ENCODE measurements at regions not wholly inside any gene's neighbourhood (a gene's known extent, or its start where the extent isn't known, plus 50 kb on each side); places are given as distances from the start of the nearest gene placed in this dataset.
"Not testable (repeated sequence)": the region's sequence is repeated elsewhere in the genome, so short reads cannot be mapped to it uniquely, and the experiment has no call there.

DNA sequence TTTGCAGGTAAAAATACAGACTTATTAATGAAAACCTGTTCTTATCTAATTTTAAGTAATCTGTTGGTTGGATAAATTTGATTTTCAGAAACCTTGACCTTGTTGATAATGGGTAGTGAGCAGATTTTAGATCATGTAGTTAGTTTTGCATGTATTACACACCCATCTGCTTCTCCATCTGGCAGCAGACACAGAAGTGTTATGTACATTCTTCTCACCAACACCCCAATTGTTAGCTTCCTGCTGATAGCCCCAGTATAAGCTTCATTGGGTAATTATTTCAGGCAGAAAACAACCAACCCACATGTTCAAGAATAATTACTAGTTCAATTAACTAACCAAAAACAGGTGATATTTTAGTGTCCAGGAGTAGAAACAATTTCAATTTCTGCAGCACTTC, 1740.5 kb upstream of the AGA start:
- intact Hi-C loops (cut with micrococcal nuclease) = no loop called here

DNA sequence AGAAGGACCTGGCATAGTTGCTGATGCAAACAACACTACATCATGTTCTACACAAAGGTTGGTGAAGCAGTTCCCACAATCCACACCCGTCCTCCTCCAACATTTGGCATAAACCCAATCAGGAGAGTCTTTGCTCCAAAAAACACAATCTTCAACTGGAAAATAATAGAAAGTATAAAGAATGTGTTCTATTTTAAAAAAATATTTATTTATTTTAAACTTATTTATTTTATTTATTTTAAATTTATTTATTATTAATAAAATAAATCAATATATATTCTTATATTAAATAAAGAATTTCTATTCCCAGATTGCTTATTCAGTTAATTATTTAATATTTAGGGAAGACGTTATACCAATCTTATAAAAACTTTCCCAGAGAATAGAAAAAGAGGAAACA, 1753.7 kb upstream of the AGA start:
- intact Hi-C loops (cut with micrococcal nuclease) = no loop called here

DNA sequence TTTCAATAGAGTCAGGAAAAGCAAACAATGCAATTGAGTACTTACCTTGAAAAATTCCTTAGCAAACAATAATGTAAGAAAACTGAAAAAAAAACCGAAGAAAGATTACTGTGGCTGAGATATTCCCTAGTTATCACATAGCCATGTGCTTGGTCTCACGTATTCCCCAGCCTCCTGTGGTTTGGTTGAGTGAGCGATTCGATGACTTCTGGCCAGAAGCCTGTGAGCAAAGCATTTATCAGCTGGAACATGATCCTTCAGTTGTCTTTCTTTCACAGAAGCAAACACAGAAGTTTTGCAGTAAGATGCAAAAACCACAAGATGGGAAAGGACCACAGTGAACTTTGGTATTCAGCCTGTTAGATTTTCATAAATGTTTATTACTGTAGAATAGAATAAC, 1754.3 kb upstream of the AGA start:
- intact Hi-C loops (cut with micrococcal nuclease) = no loop called here

DNA sequence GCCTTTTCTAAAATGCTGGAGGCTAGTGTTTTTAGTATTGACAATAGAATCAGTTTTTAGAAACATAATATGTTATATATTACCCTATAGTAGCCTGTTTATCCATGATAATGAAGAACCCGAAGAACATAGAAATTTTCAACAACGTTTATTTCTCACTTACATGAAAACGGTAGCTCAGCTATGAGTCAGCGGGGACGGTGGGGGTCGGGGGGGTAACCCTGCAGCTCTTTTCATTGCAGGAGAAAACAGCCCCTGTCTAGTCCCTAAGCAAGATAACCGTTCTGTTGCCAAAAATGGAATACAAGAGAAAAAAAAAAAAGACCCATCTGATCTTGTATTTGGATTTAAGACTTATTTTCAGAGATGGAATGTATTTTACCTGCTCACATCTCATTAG, 1758.4 kb upstream of the AGA start:
- intact Hi-C loops (cut with micrococcal nuclease) = no loop called here

DNA sequence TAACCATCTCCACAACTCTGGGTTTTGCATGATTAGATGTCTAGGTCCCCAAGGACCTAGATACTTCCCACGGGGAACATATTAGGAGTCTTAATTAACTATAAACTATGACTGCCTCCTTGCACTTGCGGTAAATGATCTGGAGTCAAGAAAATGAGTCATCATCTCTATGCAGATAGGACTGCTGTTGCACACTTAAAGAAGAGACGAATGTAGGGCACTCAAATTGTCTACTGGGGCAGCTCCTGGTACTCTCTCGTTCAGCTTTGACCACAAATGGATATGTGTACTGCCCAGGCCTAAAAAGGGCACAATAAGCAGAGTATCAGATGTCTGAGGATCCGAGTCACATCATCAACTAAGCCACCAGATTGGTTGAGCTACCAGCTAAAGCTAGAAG, 1783.4 kb upstream of the AGA start:
- intact Hi-C loops (cut with micrococcal nuclease) = no loop called here

DNA sequence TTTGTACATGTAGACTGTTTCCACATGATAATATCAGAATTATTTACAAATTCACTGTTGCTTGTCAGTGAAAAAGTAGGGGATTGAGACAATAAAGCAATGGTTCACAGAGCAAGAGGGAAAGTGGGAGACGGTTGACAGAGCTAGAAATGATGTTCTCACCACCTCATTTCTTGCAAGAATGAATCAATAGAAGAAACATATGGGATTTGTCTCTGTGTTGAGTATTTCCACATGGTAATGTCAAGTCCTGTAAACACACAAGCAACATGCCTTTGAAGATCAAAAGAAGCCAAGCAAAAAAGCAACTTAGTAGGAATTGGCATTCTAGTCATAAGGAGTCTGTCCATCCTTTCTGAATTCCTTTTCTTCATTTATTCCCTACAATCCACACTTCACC, 1806.6 kb upstream of the AGA start:
- intact Hi-C loops (cut with micrococcal nuclease) = no loop called here

DNA sequence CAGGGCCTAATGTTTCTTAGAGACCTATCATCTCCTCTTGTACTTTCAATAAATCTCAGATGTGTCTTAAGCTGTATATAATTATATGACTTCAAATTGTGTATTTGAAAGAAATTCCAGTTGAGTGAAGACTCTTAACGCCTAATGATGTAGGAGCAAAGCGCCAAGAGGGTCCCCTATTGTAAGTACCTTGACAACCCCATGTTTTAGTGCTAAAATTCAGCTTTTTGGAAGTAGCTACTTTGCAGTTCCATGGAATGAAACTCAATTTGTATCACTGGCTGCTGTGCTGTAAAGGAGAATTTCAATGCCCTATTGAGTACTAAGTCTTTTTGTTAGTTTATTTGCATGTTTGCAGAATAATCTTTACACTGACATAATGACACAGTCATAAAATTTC, 1826.6 kb upstream of the AGA start:
- intact Hi-C loops (cut with micrococcal nuclease) = no loop called here

DNA sequence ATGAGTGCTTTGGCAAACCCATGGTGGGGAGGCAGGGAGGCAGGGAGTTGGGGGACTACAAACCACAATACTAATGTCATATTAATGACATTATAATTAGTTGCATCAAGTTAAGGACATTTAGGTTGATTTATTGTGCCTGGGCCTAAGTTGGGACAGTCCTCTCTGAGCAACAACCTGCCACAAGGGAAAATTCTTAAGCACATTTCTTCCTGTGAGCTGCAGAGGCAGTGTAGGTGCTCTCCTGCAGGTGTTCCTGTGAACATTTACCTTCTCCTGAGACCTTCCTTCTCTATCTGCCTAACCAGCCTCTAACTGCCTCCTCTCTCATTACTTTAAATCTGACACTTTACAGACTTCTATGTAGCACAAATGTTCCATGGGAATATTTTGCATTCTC, 1830.0 kb upstream of the AGA start:
- intact Hi-C loops (cut with micrococcal nuclease) = no loop called here

DNA sequence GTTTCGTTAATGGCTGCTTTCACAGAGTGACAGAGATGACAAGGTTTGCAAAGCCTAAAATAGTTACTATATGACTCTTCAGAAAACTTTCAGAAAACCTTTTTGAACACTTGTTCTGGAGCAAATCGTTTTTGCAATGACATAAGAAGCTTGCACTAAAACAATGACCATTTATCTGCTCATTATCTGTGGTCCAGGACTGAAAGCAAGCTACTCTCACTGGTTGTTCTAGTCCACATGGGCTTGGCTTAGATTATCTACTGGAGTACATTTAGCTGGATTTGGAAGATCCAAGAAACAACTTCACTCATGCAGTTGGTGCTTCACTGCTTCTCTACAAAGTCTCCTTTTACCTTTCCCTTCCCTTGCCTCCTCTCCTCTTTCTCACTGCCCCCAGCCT, 1836.4 kb upstream of the AGA start:
- intact Hi-C loops (cut with micrococcal nuclease) = no loop called here

DNA sequence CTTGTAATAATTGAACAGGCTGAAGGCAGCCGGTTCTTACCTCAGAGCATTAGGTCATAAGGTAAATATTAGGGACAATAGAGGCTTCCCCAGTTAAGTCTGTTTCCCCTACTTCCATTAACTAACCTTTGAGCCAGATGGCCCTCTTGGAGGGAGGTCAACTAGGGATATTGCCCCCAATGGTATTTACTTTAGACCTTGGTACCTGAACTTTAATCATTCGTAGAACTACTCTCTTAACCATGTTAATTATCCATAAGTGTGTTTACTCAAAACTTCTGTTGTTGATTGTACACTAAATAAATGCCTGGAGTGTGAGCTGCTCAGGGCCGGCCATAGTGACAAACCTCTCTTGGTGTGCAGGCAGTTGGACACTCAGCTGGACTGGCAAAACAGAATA, 1843.5 kb upstream of the AGA start:
- intact Hi-C loops (cut with micrococcal nuclease) = no loop called here

DNA sequence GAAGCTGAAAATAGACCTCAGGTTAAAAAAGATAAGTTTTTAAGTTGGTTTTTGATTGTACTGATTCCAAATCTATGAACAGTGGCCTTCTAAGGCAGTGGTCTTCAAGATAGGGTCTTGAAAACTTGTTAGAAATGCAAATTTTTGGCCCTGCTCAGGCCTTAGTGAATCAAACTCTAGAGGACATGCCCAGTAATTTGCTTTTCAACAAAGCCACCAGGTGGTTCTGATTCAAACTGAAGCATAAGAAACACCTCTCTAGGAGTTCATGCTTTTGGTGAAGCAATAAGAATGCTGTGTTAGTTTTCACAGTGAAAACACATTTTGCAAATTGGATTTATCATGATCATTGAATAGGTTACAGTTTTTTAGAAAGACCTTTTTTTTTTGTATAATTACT, 1849.4 kb upstream of the AGA start:
- intact Hi-C loops (cut with micrococcal nuclease) = no loop called here

DNA sequence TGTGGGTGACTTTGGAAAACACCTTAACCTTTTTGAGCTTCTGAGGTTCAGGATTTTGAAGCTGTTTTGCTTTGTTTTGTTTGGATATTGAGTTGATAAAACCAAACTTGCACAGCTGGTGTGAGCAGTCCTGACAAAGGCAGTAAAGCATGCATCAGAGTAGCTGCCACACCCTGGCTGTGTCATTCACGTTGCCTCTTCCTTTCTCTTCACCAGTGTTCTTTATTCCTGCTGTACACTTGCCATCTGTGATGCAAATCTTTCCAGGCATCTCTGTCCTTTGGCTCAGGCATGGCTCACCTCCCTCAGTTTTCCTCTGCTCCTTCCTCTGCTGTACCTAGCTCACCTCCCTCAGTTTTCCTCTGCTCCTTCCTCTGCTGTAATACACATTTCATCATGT, 1850.2 kb upstream of the AGA start:
- intact Hi-C loops (cut with micrococcal nuclease) = no loop called here

DNA sequence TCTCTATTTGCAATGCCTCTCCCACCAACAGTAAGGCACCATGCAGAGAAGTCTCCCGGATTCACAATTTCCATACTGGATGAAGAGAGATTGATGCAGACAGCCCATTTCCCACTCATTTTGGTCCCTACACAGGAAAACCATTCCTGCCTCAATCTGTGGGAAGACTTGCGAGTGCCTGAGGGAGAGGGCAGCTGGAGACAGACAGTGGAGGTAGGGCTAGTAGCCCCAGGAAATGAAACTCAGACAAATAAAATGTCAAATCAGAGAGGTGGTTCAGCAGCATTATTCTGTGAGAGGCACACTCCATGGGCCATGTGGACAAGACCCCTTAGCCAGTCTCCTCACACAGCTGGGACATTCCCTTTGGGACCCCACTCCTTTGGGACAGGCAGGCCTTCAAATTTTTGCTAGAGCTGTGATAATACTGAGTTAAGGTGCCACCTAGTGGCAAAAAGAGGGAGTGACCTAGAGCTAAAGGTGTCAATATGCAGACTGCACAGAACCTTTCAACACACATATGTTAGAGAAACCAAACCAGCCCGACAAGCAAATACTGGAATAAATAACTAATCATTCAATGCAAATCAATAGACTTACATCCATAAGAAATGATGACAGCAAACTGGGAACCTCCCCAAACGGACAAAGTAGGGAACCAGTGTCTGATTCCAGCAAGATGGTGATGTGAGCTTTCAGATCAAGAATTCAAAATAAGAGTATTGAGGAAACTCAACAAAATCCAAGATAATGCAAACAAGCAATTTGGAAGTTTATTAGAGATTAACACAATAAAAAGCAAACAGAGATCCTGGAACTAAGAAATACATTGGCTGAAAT, 1865.3 kb upstream of the AGA start:
- intact Hi-C loops (cut with micrococcal nuclease) = no loop called here

DNA sequence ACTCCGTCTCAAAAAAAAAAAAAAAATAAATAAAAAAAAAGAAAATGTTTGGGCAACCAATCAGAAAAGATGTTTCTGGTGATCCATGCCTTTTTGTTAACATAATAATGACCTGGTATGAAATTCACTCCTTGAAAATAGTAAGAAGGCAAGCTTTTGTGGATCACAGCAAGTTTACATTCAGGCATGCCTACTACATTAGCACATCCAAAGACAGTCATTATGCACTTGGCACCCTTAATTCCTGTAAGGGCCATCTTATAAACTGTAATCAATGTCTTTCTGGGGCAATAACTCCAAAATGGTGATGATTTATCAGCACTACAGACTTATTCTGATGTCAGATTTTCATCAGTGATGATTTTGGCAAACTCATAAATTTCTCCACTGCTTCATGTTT, 1871.6 kb upstream of the AGA start:
- intact Hi-C loops (cut with micrococcal nuclease) = no loop called here

DNA sequence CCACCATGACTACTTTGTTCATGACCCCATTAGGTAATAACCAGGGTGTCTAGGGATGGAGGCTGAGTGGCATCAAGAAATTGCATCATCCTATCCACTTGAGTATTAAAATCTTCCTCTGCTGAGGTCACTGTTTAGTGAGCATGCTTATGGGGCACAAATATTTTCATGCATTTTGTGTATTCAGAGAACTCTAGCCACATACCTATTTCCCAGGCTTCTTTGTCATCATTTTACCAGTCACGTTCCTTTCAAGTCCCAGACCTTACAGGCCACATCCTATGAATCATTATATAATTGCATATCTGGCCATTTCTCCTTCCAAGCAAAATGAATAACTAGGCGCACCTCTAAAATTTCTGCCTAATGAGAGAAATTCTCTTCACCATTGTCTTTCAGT, 1882.9 kb upstream of the AGA start:
- intact Hi-C loops (cut with micrococcal nuclease) = no loop called here

DNA sequence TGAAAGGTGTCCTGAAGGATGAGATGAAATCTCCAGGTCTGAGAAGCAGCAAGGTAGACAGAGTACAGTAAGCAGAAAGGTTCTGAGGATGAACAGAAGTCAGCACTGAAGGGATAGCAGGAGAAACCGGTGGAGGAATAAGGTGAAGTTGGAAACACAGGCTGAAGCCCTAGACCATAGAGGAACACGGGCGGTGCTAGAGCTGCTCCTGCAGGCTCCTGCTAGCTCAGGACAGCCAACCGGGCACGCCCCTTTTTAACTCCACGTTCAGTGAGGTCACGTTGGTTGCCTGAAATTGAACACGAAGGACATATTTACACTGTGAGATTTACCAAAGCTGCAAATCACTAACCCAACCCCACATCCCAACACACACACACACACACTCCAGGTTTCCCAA, 1886.4 kb upstream of the AGA start:
- intact Hi-C loops (cut with micrococcal nuclease) = no loop called here

DNA sequence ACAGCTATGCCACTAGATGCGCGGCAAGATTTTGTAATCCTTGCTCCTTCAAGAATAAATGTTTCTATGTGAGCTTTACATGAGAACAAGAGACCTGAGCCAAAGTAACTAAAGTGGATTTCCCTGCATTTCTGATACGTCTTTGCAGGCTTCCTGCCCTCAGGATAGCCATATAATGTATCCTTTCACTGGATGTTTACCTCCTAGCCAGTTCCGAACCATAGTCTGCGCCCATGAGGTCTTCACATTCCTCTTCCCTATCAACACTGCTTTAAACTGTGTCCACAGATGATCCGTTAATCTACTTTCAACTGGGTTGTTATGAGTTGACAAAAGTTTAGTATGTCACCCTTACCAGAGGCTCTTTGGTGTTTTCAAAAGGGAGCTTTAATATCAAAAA, 1889.1 kb upstream of the AGA start:
- intact Hi-C loops (cut with micrococcal nuclease) = no loop called here

DNA sequence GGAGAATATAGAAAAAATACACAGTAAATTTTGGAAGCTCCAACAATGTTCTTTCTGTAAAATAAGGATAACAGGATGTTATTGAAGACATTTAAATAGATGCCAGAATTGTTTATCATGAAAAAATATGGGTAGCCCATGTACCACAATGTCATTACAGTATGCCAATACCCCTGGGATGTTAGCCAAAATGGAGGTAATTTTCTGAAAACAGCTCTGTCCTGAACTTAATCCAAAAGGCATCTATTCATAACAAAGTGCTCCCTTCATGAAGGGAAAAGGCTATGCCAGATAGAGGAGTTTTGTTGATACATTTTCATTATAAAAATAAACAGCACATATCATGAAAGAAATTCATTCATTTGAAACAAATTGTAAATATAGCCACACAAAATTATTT, 1902.6 kb upstream of the AGA start:
- intact Hi-C loops (cut with micrococcal nuclease) = no loop called here

DNA sequence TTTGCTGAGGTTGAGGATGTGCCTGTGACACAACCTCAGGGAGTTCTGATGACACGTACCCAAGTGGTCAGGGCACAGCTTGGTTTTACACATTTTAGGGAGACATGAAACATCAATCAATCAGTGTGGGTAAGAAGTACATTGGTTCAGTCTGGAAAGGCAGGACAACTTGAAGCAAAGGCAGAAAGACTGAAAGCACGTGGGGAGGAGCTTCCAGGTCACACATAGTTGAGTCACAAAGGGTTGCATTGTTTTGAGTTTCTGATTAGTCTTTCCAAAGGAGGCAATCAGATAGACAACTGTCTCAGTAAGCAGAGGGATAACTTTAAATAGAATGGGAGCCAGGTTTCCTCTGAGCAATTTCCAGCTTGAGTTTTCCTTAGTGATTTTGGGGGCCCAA, 1910.0 kb upstream of the AGA start:
- intact Hi-C loops (cut with micrococcal nuclease) = no loop called here

DNA sequence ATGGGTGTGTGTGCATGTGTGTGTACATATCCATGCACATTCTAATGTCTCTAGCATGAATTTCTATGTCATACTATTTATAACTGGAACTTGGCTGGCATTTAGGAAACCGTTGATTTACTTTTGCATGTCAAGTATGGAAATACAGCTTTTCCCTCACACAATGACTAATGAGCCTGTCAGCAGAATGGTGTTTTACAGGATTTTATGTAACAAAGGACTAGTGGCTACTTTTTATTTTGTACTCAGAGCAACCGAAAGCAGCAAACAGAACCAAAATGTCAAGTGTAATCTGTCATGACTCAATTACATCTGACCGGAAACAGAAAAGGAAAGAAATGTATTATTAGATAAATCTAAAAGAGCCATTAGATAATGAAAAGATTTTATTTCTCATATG, 1911.5 kb upstream of the AGA start:
- intact Hi-C loops (cut with micrococcal nuclease) = no loop called here

DNA sequence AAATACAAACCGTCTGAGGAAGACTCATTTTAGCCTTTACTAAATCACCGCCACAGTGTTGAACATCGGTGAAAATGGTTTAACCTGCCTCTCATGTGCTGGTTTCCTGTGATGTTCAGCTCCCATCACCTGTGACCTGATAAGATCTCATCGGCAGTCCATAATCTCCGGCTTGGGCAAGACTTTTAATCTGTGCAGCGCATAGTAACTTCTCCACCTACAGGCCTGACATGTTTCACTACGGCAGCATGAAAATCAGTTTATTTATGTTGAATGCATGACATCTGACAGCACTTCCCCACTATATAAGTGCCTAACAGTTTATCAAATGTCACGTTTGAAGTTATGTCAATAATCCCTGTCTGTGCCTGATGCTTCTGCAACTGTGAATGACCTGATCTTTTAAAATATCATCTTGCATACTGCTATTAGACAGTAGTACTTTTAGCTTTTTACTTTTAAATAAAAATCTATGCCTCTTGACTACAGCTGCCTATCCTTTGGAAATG, 1919.8 kb upstream of the AGA start:
- intact Hi-C loops (cut with micrococcal nuclease) = no loop called here

DNA sequence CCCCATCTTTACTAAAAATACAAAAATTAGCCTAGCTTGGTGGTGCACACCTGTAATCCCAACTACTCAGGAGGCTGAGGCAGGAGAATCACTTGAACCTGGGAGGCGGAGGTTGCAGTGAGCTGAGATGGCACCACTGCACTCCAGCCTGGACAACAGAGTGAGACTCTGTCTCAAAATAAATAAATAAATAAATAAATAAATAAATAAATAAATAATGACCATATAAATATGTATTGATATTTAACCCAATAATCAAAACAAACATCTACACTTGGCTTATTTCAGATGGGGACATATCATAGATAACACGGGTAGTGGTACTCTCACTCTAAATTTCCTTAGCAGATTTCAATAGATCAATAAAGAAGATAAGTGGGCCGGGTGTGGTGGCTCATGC, 1923.7 kb upstream of the AGA start:
- intact Hi-C loops (cut with micrococcal nuclease) = not testable (repeated sequence)

DNA sequence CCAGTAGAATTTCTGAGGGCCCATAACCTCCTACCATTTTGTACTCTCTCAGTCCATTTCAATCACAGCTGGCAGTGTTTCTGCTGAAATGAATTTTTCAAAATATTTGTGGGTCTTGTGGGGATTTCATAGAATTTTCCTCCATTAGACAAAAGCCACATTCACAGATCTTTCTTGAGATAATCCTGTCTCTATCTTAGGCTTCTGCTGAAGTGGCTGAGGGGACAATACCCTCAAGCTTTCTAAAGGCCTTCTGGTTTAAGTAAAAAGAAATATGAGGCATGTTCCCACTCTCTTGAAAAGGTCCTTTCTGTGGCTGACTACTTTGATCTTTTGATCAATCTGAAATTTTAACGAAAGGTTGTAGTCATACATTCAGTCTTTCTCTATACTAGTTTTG, 1930.0 kb upstream of the AGA start:
- intact Hi-C loops (cut with micrococcal nuclease) = no loop called here

DNA sequence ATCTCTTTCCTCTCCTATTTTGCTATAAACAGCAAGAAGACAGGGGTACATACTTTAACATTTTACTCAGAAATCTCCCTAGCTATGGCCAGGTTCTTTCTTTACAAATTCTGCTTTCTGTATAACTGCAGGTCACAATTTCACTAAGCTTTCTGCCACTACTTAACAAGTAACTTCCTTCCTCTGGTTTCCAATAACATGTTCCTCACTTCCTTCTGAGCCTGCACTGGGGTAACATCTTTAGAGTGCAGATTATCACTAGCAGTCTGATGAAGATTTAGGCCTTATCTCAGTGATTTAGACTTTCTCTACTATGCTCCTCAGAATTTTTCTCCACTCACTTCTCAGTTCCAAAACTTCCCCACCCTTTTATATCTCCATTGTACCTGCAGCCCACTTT, 1930.5 kb upstream of the AGA start:
- intact Hi-C loops (cut with micrococcal nuclease) = no loop called here
